ENCODE measurements at regions not wholly inside any gene's neighbourhood (a gene's known extent, or its start where the extent isn't known, plus 50 kb on each side); places are given as distances from the start of the nearest gene placed in this dataset.

DNA sequence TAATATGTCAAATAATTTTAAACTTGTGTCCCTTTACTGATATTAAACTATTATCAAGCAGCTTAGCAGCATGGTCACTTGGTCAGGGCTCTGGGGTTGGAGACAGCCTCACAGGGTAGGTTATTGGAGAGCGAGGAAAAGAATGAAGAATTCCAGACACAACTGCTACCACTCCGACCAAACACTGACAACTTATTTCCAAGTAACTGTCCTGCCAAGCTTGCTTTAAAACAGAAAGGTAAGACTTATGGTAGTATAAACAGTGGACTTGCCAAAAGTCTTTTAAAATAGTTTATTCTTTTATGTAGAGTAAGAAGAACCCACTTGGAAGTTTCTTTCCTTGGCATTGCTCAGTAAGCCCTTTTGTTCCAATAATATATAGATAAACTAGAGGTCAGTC is 364.1 kb downstream of the DEPDC1B start:
- no peak overlapping the region for H3K27ac Mint-ChIP-seq (ENCODE audit: unreplicated experiment)
- intact Hi-C loops (cut with micrococcal nuclease; ENCODE audit: unreplicated experiment): no loop called here
- TF ChIP-seq, protein P1, sequence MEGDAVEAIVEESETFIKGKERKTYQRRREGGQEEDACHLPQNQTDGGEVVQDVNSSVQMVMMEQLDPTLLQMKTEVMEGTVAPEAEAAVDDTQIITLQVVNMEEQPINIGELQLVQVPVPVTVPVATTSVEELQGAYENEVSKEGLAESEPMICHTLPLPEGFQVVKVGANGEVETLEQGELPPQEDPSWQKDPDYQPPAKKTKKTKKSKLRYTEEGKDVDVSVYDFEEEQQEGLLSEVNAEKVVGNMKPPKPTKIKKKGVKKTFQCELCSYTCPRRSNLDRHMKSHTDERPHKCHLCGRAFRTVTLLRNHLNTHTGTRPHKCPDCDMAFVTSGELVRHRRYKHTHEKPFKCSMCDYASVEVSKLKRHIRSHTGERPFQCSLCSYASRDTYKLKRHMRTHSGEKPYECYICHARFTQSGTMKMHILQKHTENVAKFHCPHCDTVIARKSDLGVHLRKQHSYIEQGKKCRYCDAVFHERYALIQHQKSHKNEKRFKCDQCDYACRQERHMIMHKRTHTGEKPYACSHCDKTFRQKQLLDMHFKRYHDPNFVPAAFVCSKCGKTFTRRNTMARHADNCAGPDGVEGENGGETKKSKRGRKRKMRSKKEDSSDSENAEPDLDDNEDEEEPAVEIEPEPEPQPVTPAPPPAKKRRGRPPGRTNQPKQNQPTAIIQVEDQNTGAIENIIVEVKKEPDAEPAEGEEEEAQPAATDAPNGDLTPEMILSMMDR (IDR thresholded peaks at IDR 0.05; ENCODE audit: insufficient read depth in 1 of 2, low read depth in 1 of 2, low read length in 1 of 2, severe bottlenecking in 1 of 2, unreplicated experiment in 1 of 2): no peak
- ChIA-PET POLR2A (no interaction called here), CTCF (no interaction called here)
- no peak for DNase-seq
- H3K9me3 Mint-ChIP-seq (ENCODE audit: unreplicated experiment): no peaks in the 10 kb centered on the region
- no peaks in the 10 kb centered on the region for H3K27me3 Mint-ChIP-seq (ENCODE audit: insufficient read depth, unreplicated experiment)
- no peak overlapping the region for H3K4me3 Mint-ChIP-seq (ENCODE audit: unreplicated experiment)
- Histone ChIP-seq H3K36me3 (ENCODE audit: control insufficient read depth, insufficient read depth, low read length) (no peaks in the 10 kb centered on the region), H3K27me3 (replicated peaks; ENCODE audit: control insufficient read depth, insufficient read depth, low read length) (no peaks in the 10 kb centered on the region), H3K4me3 (ENCODE audit: low read depth, low read length) (no peak overlapping the region), H3K4me1 (no peaks in the 10 kb centered on the region), H3K9me3 (no peaks in the 10 kb centered on the region)
- H3K4me1 Mint-ChIP-seq (ENCODE audit: low read depth, unreplicated experiment): no peaks in the 10 kb centered on the region
- BruUV-seq (replicated peaks): no TSS peak
- H3K36me3 Mint-ChIP-seq (ENCODE audit: insufficient read depth, unreplicated experiment): no peaks in the 10 kb centered on the region

- Histone ChIP-seq H3K4me1 (no peaks in the 10 kb centered on the region), H3K27me3 (replicated peaks; ENCODE audit: control insufficient read depth, insufficient read depth, low read length) (no peaks in the 10 kb centered on the region), H3K9me3 (no peaks in the 10 kb centered on the region), H3K4me3 (ENCODE audit: low read depth, low read length) (no peak overlapping the region), H3K36me3 (ENCODE audit: control insufficient read depth, insufficient read depth, low read length) (no peaks in the 10 kb centered on the region)
- no peaks in the 10 kb centered on the region for H3K9me3 Mint-ChIP-seq (ENCODE audit: unreplicated experiment)
- H3K27me3 Mint-ChIP-seq (ENCODE audit: insufficient read depth, unreplicated experiment): peaks cover 7% of the 10 kb centered on the region
- no peak overlapping the region for H3K4me3 Mint-ChIP-seq (ENCODE audit: unreplicated experiment)
- no peaks in the 10 kb centered on the region for H3K36me3 Mint-ChIP-seq (ENCODE audit: insufficient read depth, unreplicated experiment)
- no TSS peak for BruUV-seq (replicated peaks)
- POLR2A ChIA-PET: no interaction called here
- CTCF ChIA-PET: no interaction called here
- intact Hi-C loops (cut with micrococcal nuclease; ENCODE audit: unreplicated experiment): no loop called here
- DNase-seq: no peak
- H3K27ac Mint-ChIP-seq (ENCODE audit: unreplicated experiment): no peak overlapping the region
- H3K4me1 Mint-ChIP-seq (ENCODE audit: low read depth, unreplicated experiment): no peaks in the 10 kb centered on the region
- TF ChIP-seq, protein P1 (IDR thresholded peaks at IDR 0.05; ENCODE audit: insufficient read depth in 1 of 2, low read depth in 1 of 2, low read length in 1 of 2, severe bottlenecking in 1 of 2, unreplicated experiment in 1 of 2): no peak
Observed at GRCh38 chr5:60334281-60334713, 365.7 kb downstream of the DEPDC1B start.

GRCh38 chr5:60333005-60333571 is 366.9 kb downstream of the DEPDC1B start:
- no peak for DNase-seq
- Mint-ChIP-seq H3K36me3 (ENCODE audit: insufficient read depth, unreplicated experiment) (no peaks in the 10 kb centered on the region), H3K4me3 (ENCODE audit: unreplicated experiment) (no peak overlapping the region), H3K27ac (ENCODE audit: unreplicated experiment) (no peak overlapping the region), H3K27me3 (ENCODE audit: insufficient read depth, unreplicated experiment) (peaks cover 7% of the 10 kb centered on the region), H3K4me1 (ENCODE audit: low read depth, unreplicated experiment) (no peaks in the 10 kb centered on the region), H3K9me3 (ENCODE audit: unreplicated experiment) (no peaks in the 10 kb centered on the region)
- ChIA-PET POLR2A (no interaction called here), CTCF (interaction anchor here (0.6 kb wide), 1 partner anchor 528 kb away, joined by 4 read pairs; no protein-coding TSS in a partner anchor)
- Histone ChIP-seq H3K4me1 (no peaks in the 10 kb centered on the region), H3K4me3 (ENCODE audit: low read depth, low read length) (no peak overlapping the region), H3K9me3 (no peaks in the 10 kb centered on the region), H3K27me3 (replicated peaks; ENCODE audit: control insufficient read depth, insufficient read depth, low read length) (no peaks in the 10 kb centered on the region), H3K36me3 (ENCODE audit: control insufficient read depth, insufficient read depth, low read length) (no peaks in the 10 kb centered on the region)
- TF ChIP-seq, protein P1 (IDR thresholded peaks at IDR 0.05; ENCODE audit: insufficient read depth in 1 of 2, low read depth in 1 of 2, low read length in 1 of 2, severe bottlenecking in 1 of 2, unreplicated experiment in 1 of 2): no peak
- BruUV-seq (replicated peaks): no TSS peak
- intact Hi-C loops (cut with micrococcal nuclease; ENCODE audit: unreplicated experiment): no loop called here
